Esophagus muscularis mucosa (tissue), 4 donors: ENCODE measurements at regions not wholly inside any gene's neighbourhood (a gene's known extent, or its start where the extent isn't known, plus 50 kb on each side); places are given as distances from the start of the nearest gene placed in this dataset.

ENCODE experiments used
- DNase-seq: peaks from one replicate; pipeline ENCODE4 v3.0.0-alpha.2; 2017; ENCODE audit errors: extremely low spot score
- H3K27ac ChIP-seq, 4 donors: fragments of 200-600 bp; sonication (generic); replicated peaks in 1 of 4; 1 replicate in 3 of 4; 2 replicates in 1 of 4; pipeline ENCODE4 v1.5.1; 2016 to 2019; ENCODE audit warnings: mild to moderate bottlenecking in 1 of 4
- H3K27me3 ChIP-seq, 4 donors: fragments of 200-600 bp; sonication (generic); one replicate each; pipeline versions ENCODE4 v1.5.1 to v1.6.0; 2016 to 2019
- H3K36me3 ChIP-seq, 4 donors: fragments of 200-600 bp; sonication (generic); one replicate each; pipeline ENCODE4 v1.5.1; 2016 to 2019
- H3K4me1 ChIP-seq, 4 donors: fragments of 200-600 bp; sonication (generic); one replicate each; pipeline ENCODE4 v1.5.1; 2016 to 2019
- H3K4me3 ChIP-seq, 4 donors: fragments of 200-600 bp; sonication (generic); 1 replicate in 2 of 4; 2 replicates in 2 of 4; pipeline ENCODE4 v1.5.1; 2016 to 2019; ENCODE audit warnings: mild to moderate bottlenecking in 4 of 4, moderate library complexity in 1 of 4
- H3K9me3 ChIP-seq, 4 donors: fragments of 200-600 bp; sonication (generic); 1 replicate in 3 of 4; 2 replicates in 1 of 4; pipeline ENCODE4 v1.5.1; 2016 to 2019
- CTCF ChIP-seq, 3 experiments: fragments of 200-600 bp in 2 of 3; fragments of 450-650 bp in 1 of 3; sonication (generic) in 2 of 3; IDR thresholded peaks; one replicate each; pipeline ENCODE4 v1.5.1; 2017 to 2019; ENCODE audit warnings: antibody characterized with exemption in 3 of 3, mild to moderate bottlenecking in 2 of 3, moderate library complexity in 1 of 3
- EP300 ChIP-seq: sonication (generic); formaldehyde crosslinking; IDR thresholded peaks from one replicate; pipeline ENCODE4 v1.6.1; 2017; ENCODE audit warnings: antibody characterized with exemption
- POLR2A ChIP-seq: fragments of 450-650 bp; IDR thresholded peaks from one replicate; pipeline ENCODE4 v1.6.1; 2017; ENCODE audit warnings: antibody characterized with exemption, moderate library complexity, mild to moderate bottlenecking, low read depth
- POLR2AphosphoS5 ChIP-seq, 2 donors: sonication (generic); formaldehyde crosslinking; IDR thresholded peaks; one replicate each; pipeline ENCODE4 v1.6.1; 2017; ENCODE audit warnings: antibody characterized with exemption in 2 of 2
- WGBS: methylation state at CpG from one replicate; pipeline ENCODE4 v1.1.5; 2018; 5-methylcytosine and 5-hydroxymethylcytosine counted together
- intact Hi-C: fragments of 100-400 bp; cut with DNase I; formaldehyde crosslinking; loops from one replicate; pipeline ENCODE4 v1.15.1; 2023

GRCh38 chr3:127056281-127056680 lies 73.4 kb downstream of the PLXNA1 start:
- Histone ChIP-seq H3K9me3 (peaks cover 0 to 18% (median 10%) of the 10 kb centered on the region in 4 donors), H3K27ac (no peak overlapping the region), H3K4me1 (no peaks in the 10 kb centered on the region), H3K36me3 (no peaks in the 10 kb centered on the region), H3K4me3 (no peak overlapping the region), H3K27me3 (no peaks in the 10 kb centered on the region)
- intact Hi-C loops = no loop called here
- TF ChIP-seq EP300 = no peak
- no peak for TF ChIP-seq CTCF (IDR thresholded peaks at IDR 0.05)
- TF ChIP-seq POLR2AphosphoS5 (IDR thresholded peaks at IDR 0.05) = no peak
- no peak for TF ChIP-seq POLR2A
- no peak for DNase-seq
- 98% methylated on average over 8 of the region's 17 CpGs for WGBS

GRCh38 chr3:127056976-127057375 lies 74.1 kb downstream of the PLXNA1 start:
- Histone ChIP-seq H3K27me3 (no peaks in the 10 kb centered on the region), H3K9me3 (peaks cover 0 to 18% (median 10%) of the 10 kb centered on the region in 4 donors), H3K27ac (no peak overlapping the region), H3K4me1 (no peaks in the 10 kb centered on the region), H3K36me3 (no peaks in the 10 kb centered on the region), H3K4me3 (no peak overlapping the region)
- TF ChIP-seq POLR2A (no peak), CTCF (IDR thresholded peaks at IDR 0.05) (no peak), EP300 (no peak)
- no peak for DNase-seq
- 86% methylated on average over 2 of the region's 2 CpGs for WGBS
- intact Hi-C loops = no loop called here

- WGBS = 84% methylated on average over 4 of the region's 4 CpGs
- intact Hi-C loops = no loop called here
- DNase-seq = no peak
- Histone ChIP-seq H3K9me3 (peaks cover 0 to 18% (median 10%) of the 10 kb centered on the region in 4 donors), H3K4me1 (no peaks in the 10 kb centered on the region), H3K36me3 (no peaks in the 10 kb centered on the region), H3K27me3 (no peaks in the 10 kb centered on the region), H3K27ac (no peak overlapping the region), H3K4me3 (no peak overlapping the region)
- TF ChIP-seq EP300 = no peak
- no peak for TF ChIP-seq POLR2A
- TF ChIP-seq POLR2AphosphoS5 (IDR thresholded peaks at IDR 0.05) = no peak
- TF ChIP-seq CTCF (IDR thresholded peaks at IDR 0.05) = no peak
Measured at GRCh38 chr3:127059072-127059471, 76.2 kb downstream of the PLXNA1 start.

- Histone ChIP-seq H3K27ac (no peak overlapping the region), H3K36me3 (no peaks in the 10 kb centered on the region), H3K4me3 (no peak overlapping the region), H3K4me1 (no peaks in the 10 kb centered on the region), H3K9me3 (peaks cover 0 to 18% (median 9%) of the 10 kb centered on the region in 4 donors), H3K27me3 (peaks cover 0 to 11% (median 0%) of the 10 kb centered on the region in 4 donors)
- intact Hi-C loops = no loop called here
- TF ChIP-seq POLR2AphosphoS5 (IDR thresholded peaks at IDR 0.05) (no peak), EP300 (no peak), CTCF (IDR thresholded peaks at IDR 0.05) (no peak), POLR2A (no peak)
- no peak for DNase-seq
- 48% methylated on average over 6 of the region's 6 CpGs for WGBS
Measured at GRCh38 chr3:127061641-127062040, 78.7 kb downstream of the PLXNA1 start.

GRCh38 chr3:127062926-127063325 lies 80.0 kb downstream of the PLXNA1 start:
- H3K36me3 ChIP-seq = no peaks in the 10 kb centered on the region
- H3K27me3 ChIP-seq = peaks cover 0 to 17% (median 0%) of the 10 kb centered on the region in 4 donors
- no peaks in the 10 kb centered on the region for H3K4me1 ChIP-seq
- H3K4me3 ChIP-seq = no peak overlapping the region
- 58% methylated on average over 9 of the region's 13 CpGs for WGBS
- H3K9me3 ChIP-seq = peaks cover 0 to 6% (median under 1%) of the 10 kb centered on the region in 4 donors
- DNase-seq = no peak
- H3K27ac ChIP-seq = no peak overlapping the region
- intact Hi-C loops = no loop called here
- no peak for TF ChIP-seq POLR2AphosphoS5 (IDR thresholded peaks at IDR 0.05)
- TF ChIP-seq EP300 = no peak
- TF ChIP-seq POLR2A = no peak
- TF ChIP-seq CTCF (IDR thresholded peaks at IDR 0.05) = no peak
